ENCODE measurements at regions not wholly inside any gene's neighbourhood (a gene's known extent, or its start where the extent isn't known, plus 50 kb on each side); places are given as distances from the start of the nearest gene placed in this dataset.

DNA sequence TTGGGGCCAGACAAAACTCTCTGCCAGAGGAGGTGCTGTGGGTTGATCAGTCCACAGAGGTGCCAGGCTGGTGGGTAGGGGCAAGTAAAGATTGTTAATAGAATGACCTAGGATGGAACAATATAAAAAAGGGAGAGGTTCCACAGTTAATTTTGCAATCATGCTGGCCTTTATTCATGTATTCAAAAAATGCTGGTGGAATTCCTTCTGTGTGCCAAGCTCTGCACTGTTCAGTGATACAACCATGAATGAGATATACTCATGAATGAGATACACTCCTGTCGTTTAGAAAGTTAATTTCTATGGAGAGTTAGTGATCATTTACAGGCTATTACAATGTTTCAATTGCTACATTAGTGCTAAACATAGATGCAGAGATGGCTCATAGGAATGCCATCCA lies 252.6 kb upstream of the RMST start:
- POLR2A ChIA-PET, result no interaction called here
- Mint-ChIP-seq H3K9me3 (peaks cover 0 to 25% (median 3%) of the 10 kb centered on the region in 9 donors), H3K27ac (no peak overlapping the region), H3K4me1 (no peaks in the 10 kb centered on the region), H3K27me3 (no peaks in the 10 kb centered on the region), H3K36me3 (no peaks in the 10 kb centered on the region), H3K4me3 (no peak overlapping the region)
- DNase-seq (no peak), ATAC-seq (no peak)

DNA sequence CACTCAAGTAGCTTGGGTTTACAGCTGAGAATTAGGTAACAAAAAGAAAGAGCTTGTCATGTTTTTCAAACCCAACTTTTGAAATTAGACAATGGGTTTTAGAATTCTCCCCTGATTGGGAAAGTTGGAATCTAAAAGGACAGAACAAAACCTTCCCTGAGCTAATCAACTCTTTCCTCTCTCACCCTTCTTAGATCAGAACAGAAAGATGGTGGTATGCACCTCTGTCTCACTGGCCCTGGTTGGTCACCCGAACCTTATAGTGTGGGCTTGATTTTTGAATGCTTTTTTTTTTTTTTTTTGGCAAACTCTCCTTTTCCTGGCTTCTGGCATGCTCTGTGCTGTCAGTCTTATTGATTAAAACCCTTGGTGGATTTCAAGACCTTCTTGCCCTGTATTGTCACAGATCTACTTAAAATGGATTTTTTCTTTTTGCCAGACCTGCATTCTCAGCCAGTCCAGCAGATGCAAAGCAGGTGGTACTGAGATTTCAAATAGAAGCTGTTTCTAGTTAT lies 251.1 kb upstream of the RMST start:
- H3K9me3 Mint-ChIP-seq, result peaks cover 0 to 25% (median 2%) of the 10 kb centered on the region in 9 donors
- H3K4me3 Mint-ChIP-seq, result no peak overlapping the region
- no peaks in the 10 kb centered on the region for H3K27me3 Mint-ChIP-seq
- no peak for DNase-seq
- no peaks in the 10 kb centered on the region for H3K36me3 Mint-ChIP-seq
- no peak for ATAC-seq
- POLR2A ChIA-PET, result no interaction called here
- H3K27ac Mint-ChIP-seq, result no peak overlapping the region
- no peaks in the 10 kb centered on the region for H3K4me1 Mint-ChIP-seq

DNA sequence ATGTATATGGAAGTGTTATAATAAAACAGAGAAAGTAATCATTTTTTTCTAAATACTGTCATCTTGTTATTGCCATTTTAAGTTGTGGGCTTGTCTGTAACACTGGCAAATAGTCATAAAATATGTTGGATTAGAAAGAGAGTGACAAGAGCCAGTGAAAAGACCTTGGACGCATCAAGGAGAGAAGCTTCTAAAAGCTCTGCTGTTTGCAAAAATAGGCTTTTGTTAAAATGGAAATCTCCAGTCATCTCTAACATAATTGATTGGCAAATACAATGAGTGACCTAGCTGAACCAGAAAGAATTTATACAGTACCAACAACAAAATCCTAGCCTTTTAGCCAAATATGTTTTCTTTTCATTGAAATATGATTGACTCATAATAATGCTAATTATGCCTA lies 245.8 kb upstream of the RMST start:
- Mint-ChIP-seq H3K4me3 (no peak overlapping the region), H3K9me3 (no peaks in the 10 kb centered on the region), H3K36me3 (no peaks in the 10 kb centered on the region), H3K4me1 (no peaks in the 10 kb centered on the region), H3K27ac (no peak overlapping the region), H3K27me3 (peaks cover 0 to 11% (median 4%) of the 10 kb centered on the region in 5 donors)
- no peak for DNase-seq
- POLR2A ChIA-PET, result no interaction called here
- ATAC-seq, result no peak

DNA sequence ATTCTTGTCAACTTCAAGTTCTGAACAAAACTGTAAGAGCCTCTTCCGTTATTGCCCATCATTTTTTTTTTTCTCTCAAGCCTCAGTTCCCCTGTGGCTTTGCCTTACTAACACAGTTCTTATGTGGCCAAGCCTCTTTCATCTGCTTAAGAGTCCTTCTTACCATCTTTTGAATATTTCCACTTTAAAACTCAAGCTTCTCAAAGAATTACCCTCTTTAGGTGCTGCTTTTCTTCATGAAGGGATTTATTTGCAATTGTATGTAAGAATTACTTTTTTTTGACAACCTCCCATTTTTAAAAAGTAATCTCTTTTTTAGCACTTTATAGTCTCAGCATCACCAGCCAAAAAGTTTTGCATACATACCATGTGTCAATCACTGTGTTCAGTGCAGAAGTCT lies 240.2 kb upstream of the RMST start:
- ATAC-seq (no peak), DNase-seq (no peak)
- no peak overlapping the region for H3K4me3 Mint-ChIP-seq
- H3K9me3 Mint-ChIP-seq, result peaks cover 0 to 4% (median 0%) of the 10 kb centered on the region in 9 donors
- no peak overlapping the region for H3K27ac Mint-ChIP-seq
- no peaks in the 10 kb centered on the region for H3K36me3 Mint-ChIP-seq
- POLR2A ChIA-PET, result no interaction called here
- peaks cover 0 to 21% (median 4%) of the 10 kb centered on the region in 5 donors for H3K27me3 Mint-ChIP-seq
- H3K4me1 Mint-ChIP-seq, result no peaks in the 10 kb centered on the region

DNA sequence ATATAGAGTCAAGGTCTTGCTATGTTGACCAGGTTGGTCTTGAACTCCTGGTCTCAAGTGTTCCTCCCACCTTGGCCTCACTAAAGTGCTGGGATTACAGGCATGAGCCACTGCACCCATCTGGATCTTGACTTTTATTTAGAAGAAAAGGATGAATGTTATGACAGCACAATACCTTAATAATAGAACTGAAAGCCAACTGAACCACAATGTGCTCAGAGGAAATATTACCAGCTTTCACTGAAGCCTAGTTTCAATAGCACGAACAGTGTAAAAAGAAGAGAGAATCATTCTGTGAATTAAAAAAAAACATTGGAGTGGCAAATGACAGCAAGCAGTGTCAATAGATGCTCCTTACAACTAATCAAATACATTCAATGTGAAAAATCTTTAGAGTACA lies 239.2 kb upstream of the RMST start:
- POLR2A ChIA-PET, result no interaction called here
- peaks cover 0 to 21% (median 2%) of the 10 kb centered on the region in 5 donors for H3K27me3 Mint-ChIP-seq

DNA sequence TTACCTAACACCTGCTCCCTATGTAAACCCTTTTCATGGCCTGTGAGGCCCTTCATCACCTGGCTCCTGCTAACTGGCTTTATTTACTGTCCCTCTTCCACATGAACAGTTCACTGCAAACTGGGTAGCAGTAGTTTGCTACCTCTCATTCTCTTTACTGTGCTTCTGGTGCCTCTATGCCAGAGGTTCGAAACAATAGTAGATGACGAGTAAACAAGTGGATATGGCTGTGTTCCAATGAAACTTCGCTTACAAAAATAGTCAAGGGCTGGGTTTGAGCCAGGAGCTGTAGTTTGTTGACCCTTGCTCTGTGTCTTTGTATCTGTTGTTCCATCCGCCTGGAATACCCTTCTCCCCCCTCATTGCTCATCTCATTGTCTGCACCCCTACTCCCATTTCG lies 233.6 kb upstream of the RMST start:
- DNase-seq, result no peak
- Mint-ChIP-seq H3K36me3 (peaks cover 0 to 7% (median 0%) of the 10 kb centered on the region in 3 donors), H3K4me1 (no peaks in the 10 kb centered on the region), H3K27ac (no peak overlapping the region), H3K9me3 (peaks cover 0 to 12% (median 4%) of the 10 kb centered on the region in 9 donors), H3K4me3 (no peak overlapping the region), H3K27me3 (peaks cover 0 to 20% (median 0%) of the 10 kb centered on the region in 5 donors)
- POLR2A ChIA-PET, result no interaction called here
- no peak for ATAC-seq

More for the DNA sequence above, 239.2 kb upstream of the RMST start:
- no peak overlapping the region for H3K27ac Mint-ChIP-seq
- no peak overlapping the region for H3K4me3 Mint-ChIP-seq
- H3K9me3 Mint-ChIP-seq, result peaks cover 0 to 5% (median 0%) of the 10 kb centered on the region in 9 donors
- ATAC-seq (no peak), DNase-seq (no peak)
- H3K4me1 Mint-ChIP-seq, result no peaks in the 10 kb centered on the region
- H3K36me3 Mint-ChIP-seq, result peaks cover 0 to under 1% (median 0%) of the 10 kb centered on the region in 3 donors

DNA sequence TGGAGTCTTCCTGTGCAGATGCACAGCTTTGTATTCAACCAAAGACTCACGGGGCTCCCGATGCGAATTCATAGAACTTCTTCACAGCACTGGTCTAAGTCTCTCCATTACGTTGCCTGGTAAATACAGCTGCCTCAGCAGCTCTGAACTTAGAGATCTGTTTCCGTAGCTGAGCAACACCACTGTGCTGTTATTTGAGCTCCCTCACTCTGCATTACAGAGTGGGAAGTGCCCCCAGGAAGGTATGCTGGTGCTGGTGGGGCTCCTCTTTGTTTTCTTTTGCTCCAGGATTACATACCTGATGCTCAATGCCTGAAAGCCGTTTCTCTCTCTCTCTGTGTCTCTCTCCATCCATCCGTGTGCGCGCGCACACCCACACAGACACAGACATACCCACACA lies 227.5 kb upstream of the RMST start:
- H3K4me1 Mint-ChIP-seq, result no peaks in the 10 kb centered on the region
- no peak for ATAC-seq
- POLR2A ChIA-PET, result no interaction called here
- peaks cover 0 to 14% (median 0%) of the 10 kb centered on the region in 5 donors for H3K27me3 Mint-ChIP-seq
- DNase-seq, result no peak
- peaks cover 0 to 8% (median 0%) of the 10 kb centered on the region in 9 donors for H3K9me3 Mint-ChIP-seq
- H3K4me3 Mint-ChIP-seq, result no peak overlapping the region
- H3K36me3 Mint-ChIP-seq, result no peaks in the 10 kb centered on the region
- no peak overlapping the region for H3K27ac Mint-ChIP-seq

DNA sequence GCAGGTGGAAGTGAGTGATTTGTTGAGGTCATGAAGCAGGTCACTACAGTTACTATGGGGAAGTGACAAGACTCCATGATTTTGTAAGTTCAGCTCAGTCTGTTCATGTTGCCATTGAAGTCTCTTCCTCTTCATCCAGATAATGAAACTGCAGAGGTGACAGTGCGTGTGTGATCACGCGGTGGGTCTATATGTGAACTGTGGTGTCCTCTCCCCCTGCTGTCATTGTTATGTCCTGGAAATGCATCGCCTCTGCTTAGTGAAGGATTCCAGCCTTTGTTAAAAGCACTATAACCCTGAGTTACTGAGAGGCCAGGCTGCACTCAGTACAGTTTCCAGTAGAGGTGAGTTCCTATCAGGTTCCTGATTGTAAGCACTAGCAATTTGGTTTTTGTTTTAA lies 216.2 kb upstream of the RMST start:
- Mint-ChIP-seq H3K27ac (no peak overlapping the region), H3K27me3 (peaks cover 1 to 24% (median 5%) of the 10 kb centered on the region in 5 donors)
- ATAC-seq, result no peak

DNA sequence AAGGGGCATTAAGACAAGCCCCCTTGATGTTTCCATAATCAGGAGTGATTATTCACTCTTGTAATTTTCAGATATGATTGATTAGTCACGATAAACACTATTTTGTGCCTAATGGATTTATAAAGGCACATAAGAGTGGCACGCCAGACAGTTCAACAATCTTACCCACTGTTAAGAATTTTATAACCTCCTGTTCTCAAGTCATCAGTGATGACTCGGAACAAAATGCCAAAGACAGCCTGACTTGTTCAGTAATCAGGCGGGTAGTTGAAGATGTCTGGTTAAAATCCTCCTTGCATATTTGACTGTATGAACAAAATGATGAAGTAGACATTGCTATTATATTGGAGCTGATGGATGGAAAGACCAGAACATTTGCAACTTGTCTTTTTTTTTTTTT lies 212.1 kb upstream of the RMST start:
- no peaks in the 10 kb centered on the region for H3K36me3 Mint-ChIP-seq
- POLR2A ChIA-PET, result no interaction called here
- H3K27me3 Mint-ChIP-seq, result peaks cover 0 to 13% (median 5%) of the 10 kb centered on the region in 5 donors
- no peak overlapping the region for H3K27ac Mint-ChIP-seq
- no peak overlapping the region for H3K4me3 Mint-ChIP-seq
- DNase-seq (no peak), ATAC-seq (no peak)
- no peaks in the 10 kb centered on the region for H3K4me1 Mint-ChIP-seq
- H3K9me3 Mint-ChIP-seq, result no peaks in the 10 kb centered on the region

More for the DNA sequence above, 216.2 kb upstream of the RMST start:
- H3K4me3 Mint-ChIP-seq, result no peak overlapping the region
- POLR2A ChIA-PET, result no interaction called here
- no peaks in the 10 kb centered on the region for H3K4me1 Mint-ChIP-seq
- H3K36me3 Mint-ChIP-seq, result no peaks in the 10 kb centered on the region
- H3K9me3 Mint-ChIP-seq, result peaks cover 0 to 2% (median 0%) of the 10 kb centered on the region in 9 donors
- DNase-seq, result no peak

DNA sequence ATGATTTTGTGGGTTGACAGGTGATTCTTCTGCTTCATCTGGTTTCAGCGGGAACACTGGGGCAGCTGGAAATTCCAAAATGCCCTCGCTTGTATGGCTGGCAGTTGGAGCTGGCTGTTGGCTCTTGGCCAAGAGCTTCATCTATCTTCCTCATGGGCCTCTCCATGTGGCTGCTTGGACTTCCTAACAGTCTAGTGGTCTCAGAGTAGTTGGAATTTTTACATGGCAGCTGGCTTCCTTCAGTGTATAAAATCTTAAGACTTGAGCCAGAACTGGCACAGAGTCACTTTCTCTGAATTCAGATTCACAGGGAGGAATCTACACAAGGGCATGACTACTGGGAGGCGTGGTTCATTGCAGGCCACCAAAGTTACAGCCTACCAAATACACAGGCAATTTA lies 204.9 kb upstream of the RMST start:
- ATAC-seq (no peak), DNase-seq (no peak)
- POLR2A ChIA-PET, result no interaction called here
- no peaks in the 10 kb centered on the region for H3K36me3 Mint-ChIP-seq
- H3K27ac Mint-ChIP-seq, result no peak overlapping the region
- H3K9me3 Mint-ChIP-seq, result no peaks in the 10 kb centered on the region
- H3K27me3 Mint-ChIP-seq, result peaks cover 2 to 12% (median 3%) of the 10 kb centered on the region in 5 donors
- no peaks in the 10 kb centered on the region for H3K4me1 Mint-ChIP-seq
- H3K4me3 Mint-ChIP-seq, result no peak overlapping the region

DNA sequence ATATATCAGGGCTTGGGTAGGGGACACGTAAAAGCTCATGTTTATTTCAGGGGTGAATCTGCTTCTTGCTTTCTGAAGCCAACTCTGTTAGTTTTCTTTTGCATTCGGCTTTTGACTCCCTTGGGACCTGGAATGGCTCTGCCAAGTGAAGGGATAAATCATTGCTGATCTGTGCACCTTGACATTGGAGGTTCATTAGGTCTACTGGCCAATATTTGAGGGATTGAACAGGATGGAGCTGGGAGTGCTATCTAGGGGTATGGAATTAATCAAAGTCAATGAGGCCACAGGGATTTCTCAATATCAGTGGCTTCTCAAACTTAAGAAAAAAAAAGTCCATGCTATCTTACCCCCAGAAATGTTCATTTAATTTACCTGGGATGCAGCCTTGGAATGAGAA lies 203.5 kb upstream of the RMST start:
- DNase-seq, result no peak
- Mint-ChIP-seq H3K4me3 (no peak overlapping the region), H3K27ac (no peak overlapping the region), H3K4me1 (no peaks in the 10 kb centered on the region), H3K9me3 (peaks cover 0 to 2% (median 0%) of the 10 kb centered on the region in 9 donors), H3K36me3 (no peaks in the 10 kb centered on the region), H3K27me3 (peaks cover 0 to 11% (median 3%) of the 10 kb centered on the region in 5 donors)
- no peak for ATAC-seq
- POLR2A ChIA-PET, result no interaction called here

DNA sequence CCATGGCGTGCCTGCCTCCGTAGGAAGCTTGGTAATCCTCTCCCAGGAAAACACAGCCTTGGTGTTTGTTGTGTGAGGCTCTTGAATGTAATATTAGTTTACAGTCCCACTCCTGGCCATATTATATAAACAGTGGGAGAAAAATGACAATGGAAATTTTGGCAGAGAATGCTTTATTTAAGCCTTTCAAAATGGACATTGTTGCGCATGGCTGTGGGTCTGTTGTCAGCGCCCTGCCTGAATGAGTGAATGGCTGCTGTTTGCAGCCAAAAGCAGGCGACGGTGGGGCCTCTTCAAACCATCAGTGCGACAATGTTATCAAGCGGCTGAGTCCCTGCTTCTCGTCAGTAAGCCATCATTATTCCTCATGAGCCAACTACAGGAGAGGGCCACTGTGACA lies 201.8 kb upstream of the RMST start:
- peaks cover 0 to 2% (median 0%) of the 10 kb centered on the region in 9 donors for H3K9me3 Mint-ChIP-seq
- POLR2A ChIA-PET, result no interaction called here
- H3K36me3 Mint-ChIP-seq, result no peaks in the 10 kb centered on the region
- no peak overlapping the region for H3K4me3 Mint-ChIP-seq
- H3K27me3 Mint-ChIP-seq, result peaks cover 0 to 12% (median 1%) of the 10 kb centered on the region in 5 donors
- H3K4me1 Mint-ChIP-seq, result no peaks in the 10 kb centered on the region
- no peak overlapping the region for H3K27ac Mint-ChIP-seq
- no peak for DNase-seq
- no peak for ATAC-seq

DNA sequence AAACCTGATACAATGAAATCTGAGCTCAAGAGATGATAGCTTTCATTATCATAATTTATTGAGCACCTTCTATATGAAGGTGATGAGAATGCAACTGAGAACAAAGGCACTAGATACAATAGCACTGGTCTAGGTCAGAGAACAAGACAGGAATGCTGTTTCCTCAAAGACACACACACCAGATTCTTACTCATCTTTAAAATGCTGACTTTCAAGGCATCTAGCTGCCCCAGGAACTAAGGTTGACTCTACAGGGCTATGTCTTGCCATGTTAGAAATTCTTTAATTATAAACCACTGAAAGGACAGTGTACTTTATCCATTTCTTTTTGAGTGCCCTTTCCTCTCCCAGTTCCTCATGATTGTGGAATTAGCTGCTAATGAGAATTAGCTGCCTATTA lies 195.4 kb upstream of the RMST start:
- POLR2A ChIA-PET, result no interaction called here
- Mint-ChIP-seq H3K4me3 (no peak overlapping the region), H3K36me3 (peaks cover 0 to 9% (median 0%) of the 10 kb centered on the region in 3 donors), H3K27me3 (peaks cover 0 to 16% (median 5%) of the 10 kb centered on the region in 5 donors), H3K4me1 (no peaks in the 10 kb centered on the region), H3K27ac (no peak overlapping the region), H3K9me3 (peaks cover 0 to 16% (median 6%) of the 10 kb centered on the region in 9 donors)
- ATAC-seq (no peak), DNase-seq (no peak)

DNA sequence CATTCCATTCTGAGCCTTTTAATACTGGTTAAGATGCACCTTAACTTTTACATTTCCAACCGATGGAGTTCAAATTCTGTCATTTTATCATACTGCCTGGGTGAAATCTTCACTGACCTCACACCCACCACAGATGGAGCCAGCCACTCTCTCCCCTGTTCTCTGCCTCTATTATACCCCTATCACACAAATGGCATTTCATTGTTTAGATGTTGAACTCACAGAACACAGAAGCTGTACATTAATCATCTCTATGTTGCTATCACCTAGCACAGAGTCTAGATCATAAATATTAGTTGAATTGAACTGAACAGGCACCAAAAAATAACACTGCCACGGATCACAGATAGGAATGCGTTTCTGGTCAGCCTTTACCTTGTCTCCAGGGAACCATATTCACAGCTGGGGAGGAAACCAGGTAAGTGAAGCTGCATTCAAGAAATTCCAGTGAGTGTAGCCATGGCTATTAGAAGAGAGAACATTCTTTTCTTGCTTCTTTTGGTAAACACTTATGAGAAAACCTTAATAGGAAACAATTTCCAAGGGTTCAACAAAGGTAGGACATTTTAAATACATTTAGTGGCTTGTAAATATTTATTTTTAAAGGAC lies 194.9 kb upstream of the RMST start:
- H3K27ac Mint-ChIP-seq, result no peak overlapping the region
- peaks cover 0 to 16% (median 7%) of the 10 kb centered on the region in 5 donors for H3K27me3 Mint-ChIP-seq
- peaks cover 0 to 21% (median 6%) of the 10 kb centered on the region in 9 donors for H3K9me3 Mint-ChIP-seq
- POLR2A ChIA-PET, result no interaction called here
- H3K4me1 Mint-ChIP-seq, result no peaks in the 10 kb centered on the region
- ATAC-seq, result no peak
- H3K4me3 Mint-ChIP-seq, result no peak overlapping the region
- H3K36me3 Mint-ChIP-seq, result peaks cover 0 to 9% (median 0%) of the 10 kb centered on the region in 3 donors
- DNase-seq, result no peak
